Stimulated activated CD4-positive, alpha-beta T cell treated with anti-CD3 and anti-CD28 coated beads, TNF-alpha, amount 100 ng/mL, for 4 hours (primary cell): ENCODE measurements at regions not wholly inside any gene's neighbourhood (a gene's known extent, or its start where the extent isn't known, plus 50 kb on each side); places are given as distances from the start of the nearest gene placed in this dataset.

Source experiments
- DNase-seq, 3 experiments: peaks; one replicate each; pipeline ENCODE4 v3.0.0-alpha.2; 2020; ENCODE audit warnings: low read depth in 3 of 3

GRCh38 chr4:23169608-23170311 is 477.0 kb downstream of the GBA3 start:
- no peak for DNase-seq

- DNase-seq, result no peak
These were observed 474.2 kb downstream of the GBA3 start for GRCh38 chr4:23166919-23167318.

GRCh38 chr4:23166407-23166806 is 473.7 kb downstream of the GBA3 start:
- no peak for DNase-seq

GRCh38 chr4:23165669-23166068 is 472.9 kb downstream of the GBA3 start:
- no peak for DNase-seq

- DNase-seq, result no peak
These were observed 471.1 kb downstream of the GBA3 start for GRCh38 chr4:23163647-23164436.

GRCh38 chr4:23162275-23162674 is 469.5 kb downstream of the GBA3 start:
- no peak for DNase-seq

- DNase-seq, result no peak
These were observed 469.1 kb downstream of the GBA3 start for GRCh38 chr4:23161787-23162186.

- no peak for DNase-seq
These were observed 460.3 kb downstream of the GBA3 start for GRCh38 chr4:23153076-23153475.

- no peak for DNase-seq
These were observed 457.1 kb downstream of the GBA3 start for GRCh38 chr4:23149815-23150214.

GRCh38 chr4:23144707-23145106 is 452.0 kb downstream of the GBA3 start:
- DNase-seq, result no peak

- DNase-seq, result no peak
These were observed 443.3 kb downstream of the GBA3 start for GRCh38 chr4:23135792-23136645.

- DNase-seq, result no peak
These were observed 441.6 kb downstream of the GBA3 start for GRCh38 chr4:23134331-23134730.

GRCh38 chr4:23130845-23131244 is 438.1 kb downstream of the GBA3 start:
- no peak for DNase-seq

GRCh38 chr4:23125118-23125517 is 432.4 kb downstream of the GBA3 start:
- no peak for DNase-seq

- no peak for DNase-seq
These were observed 430.1 kb downstream of the GBA3 start for GRCh38 chr4:23122666-23123400.

- DNase-seq, result no peak
These were observed 427.6 kb downstream of the GBA3 start for GRCh38 chr4:23120374-23120773.

GRCh38 chr4:23117826-23118225 is 425.1 kb downstream of the GBA3 start:
- no peak for DNase-seq

- no peak for DNase-seq
These were observed 421.8 kb downstream of the GBA3 start for GRCh38 chr4:23114538-23114937.

- DNase-seq, result no peak
These were observed 420.4 kb downstream of the GBA3 start for GRCh38 chr4:23113104-23113503.

- no peak for DNase-seq
These were observed 413.8 kb downstream of the GBA3 start for GRCh38 chr4:23106516-23106915.

- no peak for DNase-seq
These were observed 413.1 kb downstream of the GBA3 start for GRCh38 chr4:23105759-23106370.
